HepG2 (cell line): ENCODE measurements at regions not wholly inside any gene's neighbourhood (a gene's known extent, or its start where the extent isn't known, plus 50 kb on each side); places are given as distances from the start of the nearest gene placed in this dataset.

Experiments used
- BRF2 ChIP-seq: sonication (generic); formaldehyde crosslinking; IDR thresholded peaks from 2 replicates; pipeline ENCODE4 v1.8.1; 2022; ENCODE audit warnings: mild to moderate bottlenecking, missing genetic modification reagents
- CEBPB ChIP-seq: IDR thresholded peaks from 2 replicates; pipeline ENCODE4 v1.6.1; 2011; ENCODE audit warnings: low read depth, low read length, improper control_type of control experiment, borderline replicate concordance
- EP300 ChIP-seq, 3 experiments: sonication (generic) in 1 of 3; formaldehyde crosslinking in 1 of 3; IDR thresholded peaks; 2 replicates each; pipeline versions ENCODE4 v1.5.1 to v1.6.1; 2011 to 2020; ENCODE audit warnings: low read depth in 2 of 3, low read length in 2 of 3, borderline replicate concordance in 1 of 3, improper control_type of control experiment in 1 of 3, mild to moderate bottlenecking in 1 of 3, missing genetic modification reagents in 1 of 3, moderate library complexity in 1 of 3
- FOXP1 ChIP-seq, 2 experiments: fragments of 450-650 bp in 1 of 2; IDR thresholded peaks; 2 replicates each; pipeline ENCODE4 v1.6.1; 2017 to 2018; ENCODE audit warnings: antibody characterized with exemption in 1 of 2
- KAT2B ChIP-seq: fragments of 150-350 bp; IDR thresholded peaks from 2 replicates; pipeline ENCODE4 v1.6.1; 2014; ENCODE audit warnings: low read depth, low read length, borderline replicate concordance
- PCBP1 ChIP-seq: fragments of 200-400 bp; formaldehyde crosslinking; IDR thresholded peaks from 2 replicates; pipeline ENCODE4 v1.6.1; 2017; ENCODE audit warnings: mild to moderate bottlenecking, low read depth, low read length, borderline replicate concordance
- SRF ChIP-seq: IDR thresholded peaks from 2 replicates; pipeline ENCODE4 v1.6.1; 2011; ENCODE audit warnings: mild to moderate bottlenecking, low read depth, low read length, moderate library complexity
- SRSF9 ChIP-seq: fragments of 200-400 bp; formaldehyde crosslinking; IDR thresholded peaks from 2 replicates; pipeline ENCODE4 v1.6.1; 2018; ENCODE audit warnings: borderline replicate concordance, mild to moderate bottlenecking, low read depth, low read length; ENCODE audit not compliant: insufficient read depth, poor library complexity, severe bottlenecking
- ZFP90 ChIP-seq: sonication (generic); formaldehyde crosslinking; IDR thresholded peaks from 2 replicates; pipeline ENCODE4 v1.8.0; 2022; ENCODE audit warnings: missing genetic modification reagents, mild to moderate bottlenecking, inconsistent platforms, borderline replicate concordance
- ZFX ChIP-seq: sonication (generic); formaldehyde crosslinking; IDR thresholded peaks from 2 replicates; pipeline ENCODE4 v1.4.0; 2020; ENCODE audit warnings: mild to moderate bottlenecking, low read depth, missing genetic modification reagents, moderate library complexity
- ZNF263 ChIP-seq: sonication (generic); formaldehyde crosslinking; IDR thresholded peaks from 2 replicates; pipeline ENCODE4 v1.4.0; 2020; ENCODE audit warnings: missing genetic modification reagents
- ZNF33B ChIP-seq: sonication (generic); formaldehyde crosslinking; IDR thresholded peaks from 2 replicates; pipeline ENCODE4 v1.5.1; 2020; ENCODE audit warnings: mild to moderate bottlenecking, missing genetic modification reagents
- ZNF713 ChIP-seq: sonication (generic); formaldehyde crosslinking; IDR thresholded peaks from 2 replicates; pipeline ENCODE4 v1.4.0; 2020; ENCODE audit warnings: mild to moderate bottlenecking, missing genetic modification reagents
- ZNF75D ChIP-seq: sonication (generic); formaldehyde crosslinking; IDR thresholded peaks from 2 replicates; pipeline ENCODE4 v1.8.1; 2023; ENCODE audit warnings: missing genetic modification reagents, mild to moderate bottlenecking, borderline replicate concordance
- ZNF780A ChIP-seq: sonication (generic); formaldehyde crosslinking; IDR thresholded peaks from 2 replicates; pipeline ENCODE4 v1.8.0; 2022; ENCODE audit warnings: mild to moderate bottlenecking, missing genetic modification reagents, moderate library complexity
- ZNF839 ChIP-seq: sonication (generic); formaldehyde crosslinking; IDR thresholded peaks from 2 replicates; pipeline ENCODE4 v1.4.0; 2020; ENCODE audit warnings: missing genetic modification reagents, mild to moderate bottlenecking, borderline replicate concordance
- ZNF841 ChIP-seq: sonication (generic); formaldehyde crosslinking; IDR thresholded peaks from 2 replicates; pipeline ENCODE4 v1.8.1; 2023; ENCODE audit warnings: missing genetic modification reagents, borderline replicate concordance
- TF ChIP-seq, protein P1 (sequence below): sonication (generic); formaldehyde crosslinking; IDR thresholded peaks from 2 replicates; pipeline ENCODE4 v1.4.0; 2020; ENCODE audit warnings: mild to moderate bottlenecking, missing genetic modification reagents, borderline replicate concordance
- TF ChIP-seq, protein P2 (sequence below): sonication (generic); formaldehyde crosslinking; IDR thresholded peaks from 2 replicates; pipeline ENCODE4 v1.5.1; 2020; ENCODE audit warnings: mild to moderate bottlenecking, missing genetic modification reagents, borderline replicate concordance
- TF ChIP-seq, protein P3 (sequence below): sonication (generic); IDR thresholded peaks from 2 replicates; pipeline ENCODE4 v1.6.1; 2016; ENCODE audit warnings: low read depth, borderline replicate concordance

- TF ChIP-seq PCBP1 = no peak
- no peak for TF ChIP-seq ZNF841 (CRISPR knock-in tag)
- TF ChIP-seq CEBPB = no peak
- TF ChIP-seq ZNF839 (CRISPR knock-in tag) = no peak
- TF ChIP-seq EP300 (IDR thresholded peaks at IDR 0.05; ENCODE audit: low read depth in 2 of 2, low read length in 2 of 2) = peak in 1 of 2 experiments; percentile 8; a peak in 1 of 4 replicates
- peak; percentile 16; the same call in 1 of the 2 replicates for TF ChIP-seq EP300 (CRISPR knock-in tag; IDR thresholded peaks at IDR 0.05; ENCODE audit: borderline replicate concordance)
- TF ChIP-seq, protein P1, sequence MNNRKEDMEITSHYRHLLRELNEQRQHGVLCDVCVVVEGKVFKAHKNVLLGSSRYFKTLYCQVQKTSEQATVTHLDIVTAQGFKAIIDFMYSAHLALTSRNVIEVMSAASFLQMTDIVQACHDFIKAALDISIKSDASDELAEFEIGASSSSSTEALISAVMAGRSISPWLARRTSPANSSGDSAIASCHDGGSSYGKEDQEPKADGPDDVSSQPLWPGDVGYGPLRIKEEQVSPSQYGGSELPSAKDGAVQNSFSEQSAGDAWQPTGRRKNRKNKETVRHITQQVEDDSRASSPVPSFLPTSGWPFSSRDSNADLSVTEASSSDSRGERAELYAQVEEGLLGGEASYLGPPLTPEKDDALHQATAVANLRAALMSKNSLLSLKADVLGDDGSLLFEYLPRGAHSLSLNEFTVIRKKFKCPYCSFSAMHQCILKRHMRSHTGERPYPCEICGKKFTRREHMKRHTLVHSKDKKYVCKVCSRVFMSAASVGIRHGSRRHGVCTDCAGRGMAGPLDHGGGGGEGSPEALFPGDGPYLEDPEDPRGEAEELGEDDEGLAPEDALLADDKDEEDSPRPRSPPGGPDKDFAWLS (CRISPR knock-in tag) = no peak
- no peak for TF ChIP-seq FOXP1 (IDR thresholded peaks at IDR 0.05)
- TF ChIP-seq FOXP1 (CRISPR knock-in tag; IDR thresholded peaks at IDR 0.05) = peak; percentile 5; the same call in 1 of the 2 replicates
- TF ChIP-seq ZNF33B (CRISPR knock-in tag) = no peak
- no peak for TF ChIP-seq ZNF713 (CRISPR knock-in tag)
- TF ChIP-seq, protein P2, sequence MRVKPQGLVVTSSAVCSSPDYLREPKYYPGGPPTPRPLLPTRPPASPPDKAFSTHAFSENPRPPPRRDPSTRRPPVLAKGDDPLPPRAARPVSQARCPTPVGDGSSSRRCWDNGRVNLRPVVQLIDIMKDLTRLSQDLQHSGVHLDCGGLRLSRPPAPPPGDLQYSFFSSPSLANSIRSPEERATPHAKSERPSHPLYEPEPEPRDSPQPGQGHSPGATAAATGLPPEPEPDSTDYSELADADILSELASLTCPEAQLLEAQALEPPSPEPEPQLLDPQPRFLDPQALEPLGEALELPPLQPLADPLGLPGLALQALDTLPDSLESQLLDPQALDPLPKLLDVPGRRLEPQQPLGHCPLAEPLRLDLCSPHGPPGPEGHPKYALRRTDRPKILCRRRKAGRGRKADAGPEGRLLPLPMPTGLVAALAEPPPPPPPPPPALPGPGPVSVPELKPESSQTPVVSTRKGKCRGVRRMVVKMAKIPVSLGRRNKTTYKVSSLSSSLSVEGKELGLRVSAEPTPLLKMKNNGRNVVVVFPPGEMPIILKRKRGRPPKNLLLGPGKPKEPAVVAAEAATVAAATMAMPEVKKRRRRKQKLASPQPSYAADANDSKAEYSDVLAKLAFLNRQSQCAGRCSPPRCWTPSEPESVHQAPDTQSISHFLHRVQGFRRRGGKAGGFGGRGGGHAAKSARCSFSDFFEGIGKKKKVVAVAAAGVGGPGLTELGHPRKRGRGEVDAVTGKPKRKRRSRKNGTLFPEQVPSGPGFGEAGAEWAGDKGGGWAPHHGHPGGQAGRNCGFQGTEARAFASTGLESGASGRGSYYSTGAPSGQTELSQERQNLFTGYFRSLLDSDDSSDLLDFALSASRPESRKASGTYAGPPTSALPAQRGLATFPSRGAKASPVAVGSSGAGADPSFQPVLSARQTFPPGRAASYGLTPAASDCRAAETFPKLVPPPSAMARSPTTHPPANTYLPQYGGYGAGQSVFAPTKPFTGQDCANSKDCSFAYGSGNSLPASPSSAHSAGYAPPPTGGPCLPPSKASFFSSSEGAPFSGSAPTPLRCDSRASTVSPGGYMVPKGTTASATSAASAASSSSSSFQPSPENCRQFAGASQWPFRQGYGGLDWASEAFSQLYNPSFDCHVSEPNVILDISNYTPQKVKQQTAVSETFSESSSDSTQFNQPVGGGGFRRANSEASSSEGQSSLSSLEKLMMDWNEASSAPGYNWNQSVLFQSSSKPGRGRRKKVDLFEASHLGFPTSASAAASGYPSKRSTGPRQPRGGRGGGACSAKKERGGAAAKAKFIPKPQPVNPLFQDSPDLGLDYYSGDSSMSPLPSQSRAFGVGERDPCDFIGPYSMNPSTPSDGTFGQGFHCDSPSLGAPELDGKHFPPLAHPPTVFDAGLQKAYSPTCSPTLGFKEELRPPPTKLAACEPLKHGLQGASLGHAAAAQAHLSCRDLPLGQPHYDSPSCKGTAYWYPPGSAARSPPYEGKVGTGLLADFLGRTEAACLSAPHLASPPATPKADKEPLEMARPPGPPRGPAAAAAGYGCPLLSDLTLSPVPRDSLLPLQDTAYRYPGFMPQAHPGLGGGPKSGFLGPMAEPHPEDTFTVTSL (CRISPR knock-in tag) = no peak
- no peak for TF ChIP-seq ZNF263 (CRISPR knock-in tag)
- TF ChIP-seq SRSF9 = no peak
- no peak for TF ChIP-seq ZFP90 (CRISPR knock-in tag)
- no peak for TF ChIP-seq BRF2 (CRISPR knock-in tag)
- TF ChIP-seq, protein P3, sequence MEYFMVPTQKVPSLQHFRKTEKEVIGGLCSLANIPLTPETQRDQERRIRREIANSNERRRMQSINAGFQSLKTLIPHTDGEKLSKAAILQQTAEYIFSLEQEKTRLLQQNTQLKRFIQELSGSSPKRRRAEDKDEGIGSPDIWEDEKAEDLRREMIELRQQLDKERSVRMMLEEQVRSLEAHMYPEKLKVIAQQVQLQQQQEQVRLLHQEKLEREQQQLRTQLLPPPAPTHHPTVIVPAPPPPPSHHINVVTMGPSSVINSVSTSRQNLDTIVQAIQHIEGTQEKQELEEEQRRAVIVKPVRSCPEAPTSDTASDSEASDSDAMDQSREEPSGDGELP = peak; percentile 76; the same call in 1 of the 2 replicates
- TF ChIP-seq SRF = no peak
- no peak for TF ChIP-seq ZNF75D
- TF ChIP-seq ZFX (CRISPR knock-in tag) = no peak; the same call in 1 of the 2 replicates
- no peak for TF ChIP-seq ZNF780A (CRISPR knock-in tag)
- no peak for TF ChIP-seq KAT2B
Observed at GRCh38 chr14:100660498-100660881, 66.2 kb upstream of the DLK1 start (continued).
